ENCODE measurements at regions not wholly inside any gene's neighbourhood (a gene's known extent, or its start where the extent isn't known, plus 50 kb on each side); places are given as distances from the start of the nearest gene placed in this dataset.

DNA sequence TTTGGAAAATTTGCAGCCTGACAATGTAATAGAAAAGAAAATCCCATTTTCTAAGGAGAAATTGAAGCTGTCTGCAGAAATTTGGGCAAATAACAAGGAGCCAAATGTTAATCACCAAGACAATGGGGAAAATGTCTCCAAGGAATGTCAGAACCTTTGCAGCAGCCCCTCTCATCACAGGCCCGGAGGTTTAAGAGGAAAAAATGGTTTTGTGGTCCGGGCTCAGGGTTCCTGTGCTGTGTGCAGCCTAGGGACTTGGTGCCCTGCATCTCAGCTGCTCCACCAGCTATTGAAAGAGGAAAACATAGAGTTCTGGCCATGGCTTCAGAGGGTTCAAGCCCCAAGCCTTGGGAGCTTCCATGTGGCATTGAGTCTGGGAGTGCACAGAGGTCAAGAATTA is 298.9 kb downstream of the ATXN7L3B start:
- no peak for TF ChIP-seq EZH2 (IDR thresholded peaks at IDR 0.05; ENCODE audit: low read length, missing control alignments)
- TF ChIP-seq, protein P1, sequence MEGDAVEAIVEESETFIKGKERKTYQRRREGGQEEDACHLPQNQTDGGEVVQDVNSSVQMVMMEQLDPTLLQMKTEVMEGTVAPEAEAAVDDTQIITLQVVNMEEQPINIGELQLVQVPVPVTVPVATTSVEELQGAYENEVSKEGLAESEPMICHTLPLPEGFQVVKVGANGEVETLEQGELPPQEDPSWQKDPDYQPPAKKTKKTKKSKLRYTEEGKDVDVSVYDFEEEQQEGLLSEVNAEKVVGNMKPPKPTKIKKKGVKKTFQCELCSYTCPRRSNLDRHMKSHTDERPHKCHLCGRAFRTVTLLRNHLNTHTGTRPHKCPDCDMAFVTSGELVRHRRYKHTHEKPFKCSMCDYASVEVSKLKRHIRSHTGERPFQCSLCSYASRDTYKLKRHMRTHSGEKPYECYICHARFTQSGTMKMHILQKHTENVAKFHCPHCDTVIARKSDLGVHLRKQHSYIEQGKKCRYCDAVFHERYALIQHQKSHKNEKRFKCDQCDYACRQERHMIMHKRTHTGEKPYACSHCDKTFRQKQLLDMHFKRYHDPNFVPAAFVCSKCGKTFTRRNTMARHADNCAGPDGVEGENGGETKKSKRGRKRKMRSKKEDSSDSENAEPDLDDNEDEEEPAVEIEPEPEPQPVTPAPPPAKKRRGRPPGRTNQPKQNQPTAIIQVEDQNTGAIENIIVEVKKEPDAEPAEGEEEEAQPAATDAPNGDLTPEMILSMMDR (conservative IDR thresholded peaks at IDR 0.05 in 1 of 2, IDR thresholded peaks at IDR 0.05 in 1 of 2; ENCODE audit: low read depth in 1 of 2, low read length in 2 of 2) = no peak
